A549 (cell line): ENCODE measurements at regions not wholly inside any gene's neighbourhood (a gene's known extent, or its start where the extent isn't known, plus 50 kb on each side); places are given as distances from the start of the nearest gene placed in this dataset.

ENCODE experiments used
- CEBPB ChIP-seq, 2 experiments: fragments of >200 bp in 1 of 2; sonication (Bioruptor Twin) in 1 of 2; formaldehyde crosslinking in 1 of 2; IDR thresholded peaks; 2 replicates each; pipeline ENCODE4 v1.6.1; 2012 to 2016
- CHD4 ChIP-seq: fragments of 200-600 bp; sonication (generic); IDR thresholded peaks from 2 replicates; pipeline ENCODE4 v1.6.1; 2016; ENCODE audit warnings: antibody characterized with exemption, mild to moderate bottlenecking, borderline replicate concordance
- EHMT2 ChIP-seq: fragments of 200-600 bp; sonication (generic); IDR thresholded peaks from 2 replicates; pipeline ENCODE4 v1.6.1; 2016; ENCODE audit warnings: antibody characterized with exemption, low read depth, mild to moderate bottlenecking, moderate library complexity
- EP300 ChIP-seq, 2 experiments: fragments of >200 bp; sonication (Bioruptor Twin); formaldehyde crosslinking; IDR thresholded peaks; 2 replicates in 1 of 2; 3 replicates in 1 of 2; pipeline ENCODE4 v1.6.1; 2016 to 2017
- GATA3 ChIP-seq: IDR thresholded peaks from 2 replicates; pipeline ENCODE4 v1.6.1; 2012; ENCODE audit warnings: borderline replicate concordance
- JUN ChIP-seq, 2 experiments: fragments of >200 bp; sonication (Bioruptor Twin); formaldehyde crosslinking; IDR thresholded peaks; 2 replicates in 1 of 2; 3 replicates in 1 of 2; pipeline ENCODE4 v1.6.1; 2016 to 2017
- MAZ ChIP-seq: fragments of 150-350 bp; IDR thresholded peaks from 2 replicates; pipeline ENCODE4 v1.6.1; 2014; ENCODE audit warnings: antibody characterized with exemption, low read depth, low read length, borderline replicate concordance
- POLR2A ChIP-seq: IDR thresholded peaks from 2 replicates; pipeline ENCODE4 v1.6.1; 2012; ENCODE audit warnings: mild to moderate bottlenecking, low read length
- ZC3H11A ChIP-seq: fragments of 450-650 bp; IDR thresholded peaks from 2 replicates; pipeline ENCODE4 v1.6.1; 2014; ENCODE audit warnings: antibody characterized with exemption, mild to moderate bottlenecking
- TF ChIP-seq, protein P1 (sequence below): fragments of >200 bp; sonication (Bioruptor Twin); formaldehyde crosslinking; IDR thresholded peaks from 3 replicates; pipeline ENCODE4 v1.5.1; 2016
- TF ChIP-seq, protein P2 (sequence below): IDR thresholded peaks from 2 replicates; pipeline ENCODE4 v1.6.1; 2012; ENCODE audit warnings: low read depth, borderline replicate concordance
- TF ChIP-seq, protein P3 (sequence below): fragments of 150-350 bp; IDR thresholded peaks from 2 replicates; pipeline ENCODE4 v1.6.1; 2014; ENCODE audit warnings: low read depth, mild to moderate bottlenecking, low read length

DNA sequence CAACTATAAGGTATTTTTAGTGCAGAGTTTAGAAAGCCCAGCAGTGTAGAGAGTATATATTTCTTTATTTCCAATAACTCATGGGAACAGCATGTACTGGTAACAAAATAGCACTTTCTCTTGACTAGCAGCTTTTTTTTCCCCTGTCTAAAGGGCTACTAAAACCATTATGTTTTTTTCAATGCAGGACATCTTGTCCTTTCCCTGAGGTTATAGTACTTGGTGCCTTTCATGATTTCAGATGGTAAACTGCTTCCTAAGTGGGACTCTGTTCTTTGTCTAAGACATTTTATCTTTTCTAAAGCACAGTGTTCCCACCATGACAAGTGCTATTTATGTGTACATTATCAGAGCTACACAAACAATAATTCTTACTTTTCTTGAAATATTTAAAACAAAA, 122.3 kb downstream of the SLC24A2 start:
- TF ChIP-seq POLR2A (no peak), CEBPB (IDR thresholded peaks at IDR 0.05) (no peak), JUN (IDR thresholded peaks at IDR 0.05) (no peak), MAZ (no peak), GATA3 (no peak), EP300 (IDR thresholded peaks at IDR 0.05) (no peak), CHD4 (no peak), EHMT2 (no peak), ZC3H11A (no peak)
- TF ChIP-seq, protein P1, sequence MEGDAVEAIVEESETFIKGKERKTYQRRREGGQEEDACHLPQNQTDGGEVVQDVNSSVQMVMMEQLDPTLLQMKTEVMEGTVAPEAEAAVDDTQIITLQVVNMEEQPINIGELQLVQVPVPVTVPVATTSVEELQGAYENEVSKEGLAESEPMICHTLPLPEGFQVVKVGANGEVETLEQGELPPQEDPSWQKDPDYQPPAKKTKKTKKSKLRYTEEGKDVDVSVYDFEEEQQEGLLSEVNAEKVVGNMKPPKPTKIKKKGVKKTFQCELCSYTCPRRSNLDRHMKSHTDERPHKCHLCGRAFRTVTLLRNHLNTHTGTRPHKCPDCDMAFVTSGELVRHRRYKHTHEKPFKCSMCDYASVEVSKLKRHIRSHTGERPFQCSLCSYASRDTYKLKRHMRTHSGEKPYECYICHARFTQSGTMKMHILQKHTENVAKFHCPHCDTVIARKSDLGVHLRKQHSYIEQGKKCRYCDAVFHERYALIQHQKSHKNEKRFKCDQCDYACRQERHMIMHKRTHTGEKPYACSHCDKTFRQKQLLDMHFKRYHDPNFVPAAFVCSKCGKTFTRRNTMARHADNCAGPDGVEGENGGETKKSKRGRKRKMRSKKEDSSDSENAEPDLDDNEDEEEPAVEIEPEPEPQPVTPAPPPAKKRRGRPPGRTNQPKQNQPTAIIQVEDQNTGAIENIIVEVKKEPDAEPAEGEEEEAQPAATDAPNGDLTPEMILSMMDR = no peak
- TF ChIP-seq, protein P2, sequence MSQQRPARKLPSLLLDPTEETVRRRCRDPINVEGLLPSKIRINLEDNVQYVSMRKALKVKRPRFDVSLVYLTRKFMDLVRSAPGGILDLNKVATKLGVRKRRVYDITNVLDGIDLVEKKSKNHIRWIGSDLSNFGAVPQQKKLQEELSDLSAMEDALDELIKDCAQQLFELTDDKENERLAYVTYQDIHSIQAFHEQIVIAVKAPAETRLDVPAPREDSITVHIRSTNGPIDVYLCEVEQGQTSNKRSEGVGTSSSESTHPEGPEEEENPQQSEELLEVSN = no peak
- TF ChIP-seq, protein P3, sequence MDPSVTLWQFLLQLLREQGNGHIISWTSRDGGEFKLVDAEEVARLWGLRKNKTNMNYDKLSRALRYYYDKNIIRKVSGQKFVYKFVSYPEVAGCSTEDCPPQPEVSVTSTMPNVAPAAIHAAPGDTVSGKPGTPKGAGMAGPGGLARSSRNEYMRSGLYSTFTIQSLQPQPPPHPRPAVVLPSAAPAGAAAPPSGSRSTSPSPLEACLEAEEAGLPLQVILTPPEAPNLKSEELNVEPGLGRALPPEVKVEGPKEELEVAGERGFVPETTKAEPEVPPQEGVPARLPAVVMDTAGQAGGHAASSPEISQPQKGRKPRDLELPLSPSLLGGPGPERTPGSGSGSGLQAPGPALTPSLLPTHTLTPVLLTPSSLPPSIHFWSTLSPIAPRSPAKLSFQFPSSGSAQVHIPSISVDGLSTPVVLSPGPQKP = no peak
